ENCODE measurements at regions not wholly inside any gene's neighbourhood (a gene's known extent, or its start where the extent isn't known, plus 50 kb on each side); places are given as distances from the start of the nearest gene placed in this dataset.
A peak's percentile ranks its signal among the peaks of the same experiment; 100 is the strongest.

DNA sequence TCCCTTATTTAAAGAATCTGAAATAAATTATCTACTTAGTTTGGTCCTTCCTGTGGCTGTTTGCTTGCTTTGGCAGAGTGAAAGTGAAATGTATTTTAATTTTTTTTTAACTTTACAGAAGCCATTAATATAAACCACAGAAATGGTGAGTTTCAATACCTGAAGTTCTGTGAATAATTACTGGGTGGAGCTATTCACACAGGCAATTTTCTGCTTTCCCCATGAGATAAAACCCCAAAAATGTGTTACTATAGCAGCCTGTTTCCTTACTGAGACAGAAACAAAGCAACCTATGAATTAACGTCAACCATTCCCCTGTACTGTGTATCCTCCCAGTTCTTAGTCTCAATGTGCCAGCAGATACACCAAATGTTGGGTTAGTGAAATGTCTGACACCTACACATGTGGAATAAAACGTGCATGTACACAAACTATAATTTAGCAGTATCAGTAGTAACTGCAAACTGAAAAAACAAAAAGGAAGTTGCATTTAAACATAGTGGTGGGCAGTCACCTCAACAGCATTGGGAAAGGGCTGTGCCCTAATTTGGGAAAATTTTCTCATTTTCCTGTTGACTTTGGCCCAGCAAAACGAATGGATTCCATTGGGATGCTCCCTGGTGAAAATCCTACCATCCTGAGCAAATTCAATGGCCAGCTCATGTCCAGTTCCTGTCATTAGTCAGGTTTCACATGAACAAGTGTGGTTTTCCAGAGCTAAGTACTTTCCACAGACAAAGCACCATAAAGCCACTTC is 73.1 kb upstream of the RMDN2 start:
- H3K27ac ChIP-seq (ENCODE audit: low read depth, low read length): no peak overlapping the region

DNA sequence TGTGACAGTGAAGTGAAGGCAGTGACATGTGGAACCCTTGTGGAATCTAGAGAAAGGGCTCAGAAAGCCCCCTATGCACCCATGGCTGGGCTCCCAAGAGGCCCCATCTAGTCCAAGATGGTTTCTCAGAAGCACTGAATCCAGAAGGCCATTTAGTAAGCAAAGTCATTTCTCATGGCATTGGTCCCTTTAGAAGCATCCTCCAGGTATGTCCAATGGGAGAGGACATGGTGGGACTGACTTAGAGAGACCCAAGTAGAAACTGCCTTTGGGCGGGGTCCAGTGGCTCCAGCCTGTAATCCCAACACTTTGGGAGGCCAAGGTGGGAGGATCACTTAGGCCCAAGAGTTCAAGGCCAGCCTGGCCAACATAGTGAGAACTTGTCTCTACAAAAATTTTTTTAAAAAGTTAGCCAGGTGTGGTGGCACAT is 72.5 kb upstream of the RMDN2 start:
- H3K27ac ChIP-seq (ENCODE audit: low read depth, low read length): no peak overlapping the region
- H2AFZ ChIP-seq (ENCODE audit: low read length, unreplicated experiment): no peak overlapping the region
- H3K27me3 ChIP-seq (ENCODE audit: insufficient read depth, low read length): no peaks in the 10 kb centered on the region

More for the DNA sequence above, 73.1 kb upstream of the RMDN2 start:
- H2AFZ ChIP-seq (ENCODE audit: low read length, unreplicated experiment): no peak overlapping the region
- H3K79me2 ChIP-seq (ENCODE audit: control insufficient read depth, insufficient read depth, low read length, unreplicated experiment): no peaks in the 10 kb centered on the region
- no peaks in the 10 kb centered on the region for H3K4me1 ChIP-seq (ENCODE audit: control insufficient read depth, insufficient read depth, low read length, unreplicated experiment)
- no peaks in the 10 kb centered on the region for H3K27me3 ChIP-seq (ENCODE audit: insufficient read depth, low read length)
- H3K36me3 ChIP-seq (ENCODE audit: insufficient read depth, low read length): no peaks in the 10 kb centered on the region
- H3K4me3 ChIP-seq (ENCODE audit: low read depth, low read length): no peak overlapping the region

DNA sequence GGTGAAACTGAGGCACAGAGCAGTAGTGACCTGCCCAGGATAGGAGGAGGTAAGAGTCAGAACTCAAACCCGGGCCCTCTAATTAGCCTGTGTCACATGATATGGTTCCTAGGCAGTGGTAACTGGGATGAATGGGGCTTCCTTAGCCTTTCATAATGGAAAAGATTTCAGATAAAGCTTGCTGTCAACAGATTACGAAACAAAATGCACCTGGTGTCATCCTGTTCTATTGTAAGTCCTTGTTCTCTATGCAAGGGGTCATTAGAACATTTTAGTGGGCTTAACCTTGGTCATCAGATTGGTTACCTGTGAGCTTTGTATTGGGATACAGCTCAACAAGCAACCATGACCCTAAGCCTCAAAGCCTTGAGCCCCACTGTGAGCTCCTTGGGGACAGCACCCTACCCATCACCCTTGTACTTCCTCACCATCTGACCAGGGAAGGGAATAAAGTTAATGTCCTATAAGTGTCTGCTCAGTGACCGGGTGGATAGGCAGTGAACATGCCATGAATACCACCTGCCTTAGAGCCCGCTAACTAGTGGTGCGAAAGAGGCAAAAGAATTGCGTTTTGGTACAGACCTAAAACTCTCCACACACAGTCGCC is 70.3 kb upstream of the RMDN2 start:
- H3K36me3 ChIP-seq (ENCODE audit: insufficient read depth, low read length): no peaks in the 10 kb centered on the region
- no peaks in the 10 kb centered on the region for H3K27me3 ChIP-seq (ENCODE audit: insufficient read depth, low read length)
- H3K79me2 ChIP-seq (ENCODE audit: control insufficient read depth, insufficient read depth, low read length, unreplicated experiment): no peaks in the 10 kb centered on the region
- H3K27ac ChIP-seq (ENCODE audit: low read depth, low read length): no peak overlapping the region
- no peak overlapping the region for H2AFZ ChIP-seq (ENCODE audit: low read length, unreplicated experiment)
- H3K4me3 ChIP-seq (ENCODE audit: low read depth, low read length): no peak overlapping the region
- peaks cover 10% of the 10 kb centered on the region for H3K4me1 ChIP-seq (ENCODE audit: control insufficient read depth, insufficient read depth, low read length, unreplicated experiment)

More for the DNA sequence above, 72.5 kb upstream of the RMDN2 start:
- Histone ChIP-seq H3K79me2 (ENCODE audit: control insufficient read depth, insufficient read depth, low read length, unreplicated experiment) (no peaks in the 10 kb centered on the region), H3K36me3 (ENCODE audit: insufficient read depth, low read length) (no peaks in the 10 kb centered on the region), H3K4me1 (ENCODE audit: control insufficient read depth, insufficient read depth, low read length, unreplicated experiment) (no peaks in the 10 kb centered on the region), H3K4me3 (ENCODE audit: low read depth, low read length) (no peak overlapping the region)

GRCh38 chr2:37855283-37856041 is 69.6 kb upstream of the RMDN2 start:
- Histone ChIP-seq H3K4me1 (ENCODE audit: control insufficient read depth, insufficient read depth, low read length, unreplicated experiment) (peaks cover 10% of the 10 kb centered on the region), H3K4me3 (ENCODE audit: low read depth, low read length) (no peak overlapping the region), H3K27me3 (ENCODE audit: insufficient read depth, low read length) (no peaks in the 10 kb centered on the region), H3K79me2 (ENCODE audit: control insufficient read depth, insufficient read depth, low read length, unreplicated experiment) (no peaks in the 10 kb centered on the region), H3K27ac (ENCODE audit: low read depth, low read length) (no peak overlapping the region), H2AFZ (ENCODE audit: low read length, unreplicated experiment) (no peak overlapping the region), H3K36me3 (ENCODE audit: insufficient read depth, low read length) (no peaks in the 10 kb centered on the region)

- H3K4me1 ChIP-seq (ENCODE audit: control insufficient read depth, insufficient read depth, low read length, unreplicated experiment): peaks cover 10% of the 10 kb centered on the region
- no peaks in the 10 kb centered on the region for H3K27me3 ChIP-seq (ENCODE audit: insufficient read depth, low read length)
- no peaks in the 10 kb centered on the region for H3K79me2 ChIP-seq (ENCODE audit: control insufficient read depth, insufficient read depth, low read length, unreplicated experiment)
- no peak overlapping the region for H3K27ac ChIP-seq (ENCODE audit: low read depth, low read length)
- no peaks in the 10 kb centered on the region for H3K36me3 ChIP-seq (ENCODE audit: insufficient read depth, low read length)
- no peak overlapping the region for H2AFZ ChIP-seq (ENCODE audit: low read length, unreplicated experiment)
- no peak overlapping the region for H3K4me3 ChIP-seq (ENCODE audit: low read depth, low read length)
Observed at GRCh38 chr2:37856101-37856751, 68.9 kb upstream of the RMDN2 start.

DNA sequence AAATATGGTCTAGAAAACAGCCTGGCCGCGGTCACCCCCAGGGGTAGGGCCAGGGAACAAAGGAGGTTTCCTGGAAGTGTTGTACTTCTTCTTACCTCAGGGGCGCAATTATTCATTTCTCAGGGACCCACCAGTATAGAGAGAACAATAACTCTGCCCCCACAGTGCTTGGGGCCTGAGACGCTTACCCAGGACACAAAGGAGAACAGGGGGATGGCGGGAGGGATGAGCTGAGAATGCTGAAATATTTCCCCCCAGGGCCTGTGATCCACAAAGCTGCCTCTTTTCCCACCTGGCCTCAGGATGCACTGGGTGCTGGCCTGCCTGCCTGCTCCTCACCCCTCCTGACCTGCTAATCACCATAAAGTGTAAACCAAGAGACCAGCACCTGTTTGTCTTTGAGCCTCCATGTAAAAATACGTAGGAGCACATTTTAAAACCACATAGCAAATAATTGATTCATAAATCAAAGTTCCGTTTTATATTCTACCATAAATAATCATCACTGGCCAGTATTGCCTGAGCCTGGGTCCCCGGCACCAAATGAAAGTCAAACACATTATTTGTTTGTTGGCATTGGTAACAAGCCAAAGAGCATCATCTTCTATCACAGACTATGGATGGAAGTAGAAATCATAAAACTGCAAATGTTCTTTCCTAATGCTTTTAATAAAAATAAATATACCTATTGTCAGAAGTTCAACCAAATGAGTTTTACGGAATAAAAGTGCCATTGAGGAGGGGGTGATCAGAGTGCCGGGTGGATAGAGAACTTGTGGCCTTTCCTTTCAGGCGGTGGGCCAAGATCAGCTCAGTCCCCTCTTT is 67.3 kb upstream of the RMDN2 start:
- H3K27ac ChIP-seq (ENCODE audit: low read depth, low read length): peak overlapping the region; percentile 70
- no peak overlapping the region for H2AFZ ChIP-seq (ENCODE audit: low read length, unreplicated experiment)
- no peaks in the 10 kb centered on the region for H3K36me3 ChIP-seq (ENCODE audit: insufficient read depth, low read length)

GRCh38 chr2:37858400-37858711 is 66.7 kb upstream of the RMDN2 start:
- Histone ChIP-seq H2AFZ (ENCODE audit: low read length, unreplicated experiment) (peak overlapping the region; percentile 84), H3K36me3 (ENCODE audit: insufficient read depth, low read length) (no peaks in the 10 kb centered on the region), H3K4me1 (ENCODE audit: control insufficient read depth, insufficient read depth, low read length, unreplicated experiment) (peaks cover 10% of the 10 kb centered on the region), H3K27me3 (ENCODE audit: insufficient read depth, low read length) (no peaks in the 10 kb centered on the region), H3K4me3 (ENCODE audit: low read depth, low read length) (no peak overlapping the region), H3K27ac (ENCODE audit: low read depth, low read length) (peak overlapping the region; percentile 70), H3K79me2 (ENCODE audit: control insufficient read depth, insufficient read depth, low read length, unreplicated experiment) (no peaks in the 10 kb centered on the region)

More for the DNA sequence above, 67.3 kb upstream of the RMDN2 start:
- H3K27me3 ChIP-seq (ENCODE audit: insufficient read depth, low read length): no peaks in the 10 kb centered on the region
- peaks cover 10% of the 10 kb centered on the region for H3K4me1 ChIP-seq (ENCODE audit: control insufficient read depth, insufficient read depth, low read length, unreplicated experiment)
- no peak overlapping the region for H3K4me3 ChIP-seq (ENCODE audit: low read depth, low read length)
- H3K79me2 ChIP-seq (ENCODE audit: control insufficient read depth, insufficient read depth, low read length, unreplicated experiment): no peaks in the 10 kb centered on the region

- no peak overlapping the region for H3K4me3 ChIP-seq (ENCODE audit: low read depth, low read length)
- H3K4me1 ChIP-seq (ENCODE audit: control insufficient read depth, insufficient read depth, low read length, unreplicated experiment): peaks cover 10% of the 10 kb centered on the region
- peak overlapping the region; percentile 84 for H2AFZ ChIP-seq (ENCODE audit: low read length, unreplicated experiment)
- peak overlapping the region; percentile 70 for H3K27ac ChIP-seq (ENCODE audit: low read depth, low read length)
- H3K27me3 ChIP-seq (ENCODE audit: insufficient read depth, low read length): no peaks in the 10 kb centered on the region
- H3K36me3 ChIP-seq (ENCODE audit: insufficient read depth, low read length): no peaks in the 10 kb centered on the region
- H3K79me2 ChIP-seq (ENCODE audit: control insufficient read depth, insufficient read depth, low read length, unreplicated experiment): no peaks in the 10 kb centered on the region
Observed at GRCh38 chr2:37858725-37859267, 66.3 kb upstream of the RMDN2 start.

DNA sequence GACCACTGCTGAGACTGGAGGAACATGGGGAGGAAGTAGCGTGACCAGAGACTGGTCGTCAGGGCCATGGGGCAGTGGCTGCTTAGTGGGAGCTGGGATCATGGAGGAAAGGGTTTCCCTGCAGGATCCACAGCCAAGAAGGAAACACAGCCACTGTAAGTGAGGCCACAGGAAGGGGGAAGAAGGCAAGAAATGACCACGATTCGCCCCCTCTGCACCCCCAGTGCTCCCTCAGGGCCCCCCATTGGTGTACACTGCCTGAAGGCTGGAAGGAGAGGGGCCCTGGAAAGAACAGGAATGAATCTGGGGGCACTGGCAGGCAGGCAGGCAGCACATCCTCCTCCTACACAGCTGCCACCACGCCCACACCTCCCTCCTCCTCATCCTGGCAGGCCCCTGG is 62.5 kb upstream of the RMDN2 start:
- no peak overlapping the region for H2AFZ ChIP-seq (ENCODE audit: low read length, unreplicated experiment)
- no peaks in the 10 kb centered on the region for H3K27me3 ChIP-seq (ENCODE audit: insufficient read depth, low read length)
- H3K4me1 ChIP-seq (ENCODE audit: control insufficient read depth, insufficient read depth, low read length, unreplicated experiment): peaks cover 10% of the 10 kb centered on the region
- H3K36me3 ChIP-seq (ENCODE audit: insufficient read depth, low read length): no peaks in the 10 kb centered on the region
- H3K79me2 ChIP-seq (ENCODE audit: control insufficient read depth, insufficient read depth, low read length, unreplicated experiment): no peaks in the 10 kb centered on the region
- H3K4me3 ChIP-seq (ENCODE audit: low read depth, low read length): no peak overlapping the region
- H3K27ac ChIP-seq (ENCODE audit: low read depth, low read length): no peak overlapping the region

DNA sequence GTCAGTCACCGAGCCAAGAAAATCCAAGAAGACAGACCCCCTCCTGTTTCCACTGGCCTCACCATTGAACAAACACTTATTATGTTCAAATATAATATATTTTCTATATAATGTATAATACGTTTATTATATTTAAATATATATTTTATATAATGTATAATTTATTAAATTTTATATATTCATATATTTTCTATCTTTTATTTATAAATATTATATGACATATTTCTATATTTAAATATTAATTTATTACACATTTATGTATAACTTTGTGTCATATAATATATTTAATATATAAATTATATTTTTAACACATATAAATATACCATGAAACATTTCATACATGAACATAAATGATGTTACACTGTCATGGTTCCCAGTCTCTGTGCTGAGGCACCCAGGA is 60.9 kb upstream of the RMDN2 start:
- Histone ChIP-seq H3K27ac (ENCODE audit: low read depth, low read length) (no peak overlapping the region), H3K36me3 (ENCODE audit: insufficient read depth, low read length) (no peaks in the 10 kb centered on the region), H3K79me2 (ENCODE audit: control insufficient read depth, insufficient read depth, low read length, unreplicated experiment) (no peaks in the 10 kb centered on the region), H3K4me3 (ENCODE audit: low read depth, low read length) (no peak overlapping the region), H3K4me1 (ENCODE audit: control insufficient read depth, insufficient read depth, low read length, unreplicated experiment) (no peaks in the 10 kb centered on the region), H2AFZ (ENCODE audit: low read length, unreplicated experiment) (no peak overlapping the region), H3K27me3 (ENCODE audit: insufficient read depth, low read length) (no peaks in the 10 kb centered on the region)

Measured in ACC112 (cell line).